Fibroblast of the aortic adventitia (primary cell): ENCODE measurements at regions not wholly inside any gene's neighbourhood (a gene's known extent, or its start where the extent isn't known, plus 50 kb on each side); places are given as distances from the start of the nearest gene placed in this dataset.
A peak's percentile ranks its signal among the peaks of the same experiment; 100 is the strongest.

Source experiments
- DNase-seq: peaks from one replicate; pipeline ENCODE4 v3.0.0-alpha.2; 2010; ENCODE audit warnings: low read depth
- H3K4me3 ChIP-seq: 2 replicates; pipeline ENCODE4 v1.5.1; 2011; ENCODE audit warnings: low read depth, mild to moderate bottlenecking, control low read depth, low read length, moderate library complexity
- TF ChIP-seq, protein P1 (sequence below): IDR thresholded peaks from 2 replicates; pipeline ENCODE4 v1.5.1; 2011; ENCODE audit warnings: mild to moderate bottlenecking, low read length, control low read depth, inconsistent platforms; ENCODE audit not compliant: insufficient read depth

DNA sequence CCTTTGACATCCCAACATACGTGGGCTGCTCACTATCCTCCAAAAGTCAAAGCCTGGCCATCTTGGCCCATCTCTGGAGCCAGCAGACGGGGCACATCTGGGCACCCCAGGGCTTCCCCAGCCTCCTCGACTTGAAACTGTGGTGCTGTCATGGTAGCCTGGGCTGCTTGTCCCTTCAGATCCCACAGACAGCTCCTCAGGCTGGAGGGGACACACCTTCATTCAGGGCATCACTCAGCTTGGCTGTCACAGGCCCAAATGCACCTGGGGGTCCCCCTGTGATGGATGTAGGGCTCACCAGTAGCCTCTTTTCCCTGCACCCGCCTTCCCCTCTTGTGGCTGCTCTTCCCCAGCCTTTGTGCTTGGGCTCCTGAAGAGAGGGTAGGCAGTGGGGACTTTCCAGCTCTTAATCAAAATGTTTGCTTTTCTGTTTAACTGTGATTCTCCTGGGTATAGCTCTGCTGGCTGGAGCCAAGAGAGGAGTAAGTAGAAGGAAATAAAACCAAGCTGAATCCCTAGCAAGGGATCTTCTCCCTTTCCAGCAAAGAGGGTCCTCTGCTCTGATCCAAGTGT lies 92.3 kb downstream of the GYPC start:
- TF ChIP-seq, protein P1, sequence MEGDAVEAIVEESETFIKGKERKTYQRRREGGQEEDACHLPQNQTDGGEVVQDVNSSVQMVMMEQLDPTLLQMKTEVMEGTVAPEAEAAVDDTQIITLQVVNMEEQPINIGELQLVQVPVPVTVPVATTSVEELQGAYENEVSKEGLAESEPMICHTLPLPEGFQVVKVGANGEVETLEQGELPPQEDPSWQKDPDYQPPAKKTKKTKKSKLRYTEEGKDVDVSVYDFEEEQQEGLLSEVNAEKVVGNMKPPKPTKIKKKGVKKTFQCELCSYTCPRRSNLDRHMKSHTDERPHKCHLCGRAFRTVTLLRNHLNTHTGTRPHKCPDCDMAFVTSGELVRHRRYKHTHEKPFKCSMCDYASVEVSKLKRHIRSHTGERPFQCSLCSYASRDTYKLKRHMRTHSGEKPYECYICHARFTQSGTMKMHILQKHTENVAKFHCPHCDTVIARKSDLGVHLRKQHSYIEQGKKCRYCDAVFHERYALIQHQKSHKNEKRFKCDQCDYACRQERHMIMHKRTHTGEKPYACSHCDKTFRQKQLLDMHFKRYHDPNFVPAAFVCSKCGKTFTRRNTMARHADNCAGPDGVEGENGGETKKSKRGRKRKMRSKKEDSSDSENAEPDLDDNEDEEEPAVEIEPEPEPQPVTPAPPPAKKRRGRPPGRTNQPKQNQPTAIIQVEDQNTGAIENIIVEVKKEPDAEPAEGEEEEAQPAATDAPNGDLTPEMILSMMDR, result no peak
- H3K4me3 ChIP-seq, result no peak overlapping the region
- DNase-seq, result no peak

DNA sequence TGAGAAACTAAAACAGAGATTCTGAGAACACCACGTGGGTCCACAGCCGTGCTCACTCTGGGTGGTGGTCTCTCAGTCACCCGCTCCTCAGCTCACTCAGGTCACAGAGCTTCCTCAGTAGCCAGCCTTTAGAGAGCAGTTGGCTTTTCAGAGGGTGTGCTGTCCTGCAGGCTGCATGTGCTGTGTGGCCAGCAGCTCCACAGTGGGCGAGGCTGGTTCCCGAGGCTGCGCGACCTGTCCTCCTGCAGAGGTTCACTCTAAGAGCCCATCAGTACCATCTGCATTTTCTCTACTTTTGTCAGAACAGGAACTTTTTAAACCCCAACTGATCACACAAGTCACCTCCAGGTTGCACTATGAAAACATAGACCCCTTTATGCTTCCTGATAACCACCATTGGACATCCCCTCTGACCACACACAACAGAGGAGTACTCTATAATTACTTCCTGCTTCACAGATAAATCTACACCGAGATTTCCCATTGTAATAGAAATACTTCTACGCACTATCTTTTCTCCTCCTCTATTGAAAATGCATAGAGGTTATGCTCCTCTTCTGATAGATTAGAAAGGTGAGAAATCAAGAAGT lies 93.1 kb downstream of the GYPC start:
- TF ChIP-seq, protein P1, result no peak
- no peak for DNase-seq
- H3K4me3 ChIP-seq, result no peak overlapping the region

DNA sequence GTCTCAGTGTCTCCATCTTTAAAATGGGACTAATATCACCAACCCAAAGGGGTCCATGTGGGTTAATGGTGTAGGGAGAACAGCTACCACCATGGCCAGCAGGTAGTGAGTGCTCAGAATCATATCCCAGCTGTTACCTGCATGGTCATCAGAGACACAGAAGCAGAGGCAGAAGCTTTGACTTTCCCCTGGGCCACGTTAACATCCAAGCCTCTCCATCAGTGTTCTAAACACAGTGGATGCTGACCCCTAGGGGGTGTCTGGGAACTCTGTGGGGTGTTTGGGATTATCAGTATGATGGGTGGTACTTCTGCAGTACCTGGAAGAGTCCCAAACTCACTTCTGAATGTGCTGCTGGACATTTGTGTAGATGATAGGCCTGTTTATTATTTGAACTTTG lies 93.6 kb downstream of the GYPC start:
- TF ChIP-seq, protein P1, result peak; percentile 14
- peak; percentile 24 for DNase-seq
- no peak overlapping the region for H3K4me3 ChIP-seq

DNA sequence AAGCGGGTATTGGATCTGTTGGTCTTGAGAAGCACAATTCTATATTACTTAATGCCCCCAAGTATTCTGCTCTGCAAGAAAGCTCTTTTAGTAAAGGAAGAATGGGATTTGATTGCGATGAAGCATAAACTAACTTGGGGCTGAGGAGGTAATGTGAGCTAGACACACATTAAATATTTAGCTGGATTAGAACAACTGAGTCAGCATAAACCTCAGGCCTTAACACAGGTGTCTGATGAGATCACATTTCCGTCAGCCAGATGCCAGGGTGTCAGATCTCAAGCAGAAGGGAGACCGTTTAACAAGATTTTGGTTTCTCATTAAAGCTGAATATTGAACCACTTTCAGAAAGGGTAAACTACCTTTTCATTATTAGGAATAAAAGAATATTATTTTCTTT lies 94.5 kb downstream of the GYPC start:
- TF ChIP-seq, protein P1, result no peak
- no peak for DNase-seq

DNA sequence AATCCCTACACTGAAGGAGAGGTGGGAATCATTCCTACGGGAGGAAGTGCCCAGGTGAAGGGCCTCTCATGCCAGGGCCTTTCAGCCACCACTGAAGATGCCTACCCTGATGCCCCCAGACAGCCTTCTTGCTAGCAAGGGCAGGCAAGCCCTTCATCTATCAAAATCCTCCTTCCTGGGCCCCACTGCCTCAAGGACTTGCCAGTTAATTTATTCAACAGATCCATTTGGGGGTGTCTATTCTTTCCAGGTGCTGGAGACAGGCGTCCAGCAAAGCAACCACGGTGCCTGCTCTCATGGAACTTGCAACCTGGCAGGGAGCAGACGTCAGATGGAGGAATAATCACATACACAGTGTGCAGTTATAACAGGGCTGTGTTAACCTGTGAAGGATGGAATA lies 95.5 kb downstream of the GYPC start:
- no peak overlapping the region for H3K4me3 ChIP-seq
- DNase-seq, result no peak
- TF ChIP-seq, protein P1, result no peak

More for the DNA sequence above, 94.5 kb downstream of the GYPC start:
- H3K4me3 ChIP-seq, result no peak overlapping the region

DNA sequence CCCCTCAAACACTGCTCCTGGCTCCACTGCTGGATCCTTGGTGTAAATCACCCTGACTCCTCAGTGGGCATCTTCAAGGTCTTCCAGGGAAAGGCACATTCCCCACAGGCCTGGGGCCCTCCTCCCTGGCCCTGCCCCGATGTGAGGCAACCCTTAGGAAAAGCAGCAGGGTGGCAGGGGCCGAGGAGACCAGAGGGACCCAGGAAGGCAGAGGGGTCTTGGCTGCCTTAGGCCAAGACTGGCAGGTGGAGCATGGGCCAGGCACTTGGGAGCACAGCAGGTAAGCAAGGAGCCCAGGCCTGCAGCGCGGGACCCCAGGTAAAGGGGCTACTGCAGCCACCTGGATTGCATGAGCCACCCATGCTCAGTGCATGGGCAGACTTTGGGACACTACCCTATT lies 96.9 kb downstream of the GYPC start:
- TF ChIP-seq, protein P1, result no peak
- no peak for DNase-seq
- H3K4me3 ChIP-seq, result no peak overlapping the region

DNA sequence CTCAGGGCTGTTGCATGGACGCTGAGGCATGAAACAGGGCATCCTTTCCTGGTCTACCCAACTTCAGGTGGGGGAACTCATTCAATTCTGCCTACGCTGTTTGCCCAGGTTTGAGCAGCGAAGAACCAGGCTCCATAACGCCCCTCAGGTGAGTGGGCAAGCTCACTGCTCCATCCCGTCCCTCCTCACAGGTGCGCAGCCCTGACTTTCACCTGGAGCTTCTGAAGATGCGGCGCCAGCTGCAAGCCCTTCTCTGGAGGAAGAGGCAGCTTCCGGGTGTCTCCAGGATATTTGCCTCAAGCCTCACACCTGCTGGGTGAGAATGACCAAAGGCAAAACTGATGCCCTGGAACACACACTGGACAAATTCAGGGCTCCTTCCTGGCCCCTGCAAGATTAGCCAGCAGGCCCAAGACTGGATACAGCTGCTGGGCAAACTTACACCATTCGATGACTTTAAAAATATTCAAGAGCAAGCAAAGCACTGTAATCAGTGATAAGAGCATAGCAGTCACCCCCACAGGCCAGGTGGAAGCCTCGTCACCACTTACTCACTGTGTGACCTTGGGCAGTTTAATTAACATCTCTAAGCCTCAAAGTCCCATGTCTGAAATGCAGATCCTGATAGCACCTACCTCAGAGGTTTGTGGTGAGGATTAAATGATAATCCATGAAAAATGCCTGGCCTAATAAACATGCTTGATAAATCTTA lies 97.7 kb downstream of the GYPC start:
- TF ChIP-seq, protein P1, result no peak
- no peak overlapping the region for H3K4me3 ChIP-seq
- no peak for DNase-seq
